ENCODE measurements at regions not wholly inside any gene's neighbourhood (a gene's known extent, or its start where the extent isn't known, plus 50 kb on each side); places are given as distances from the start of the nearest gene placed in this dataset.

DNA sequence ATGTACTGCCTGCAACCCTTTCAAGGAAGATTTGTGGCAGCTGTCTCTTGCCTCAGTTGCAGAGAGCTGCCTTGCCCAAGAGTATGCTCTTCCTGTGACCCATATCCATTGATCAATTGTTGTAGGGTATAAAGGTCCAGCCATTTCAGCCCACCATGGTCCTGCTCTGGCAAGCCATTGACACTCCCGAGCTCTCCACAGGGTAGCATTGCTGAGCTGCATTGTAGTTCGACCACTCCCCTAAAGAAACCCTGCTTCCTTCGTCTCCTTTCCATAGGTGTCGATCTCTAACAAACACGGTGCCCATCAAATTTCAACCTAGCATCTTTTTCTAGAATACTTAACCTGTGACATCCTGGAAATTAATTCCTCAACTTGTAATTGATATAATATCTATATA lies 104.9 kb upstream of the NDUFV2 start:
- Histone ChIP-seq H3K27ac (no peak overlapping the region), H3K4me3 (no peak overlapping the region), H3K4me1 (no peaks in the 10 kb centered on the region), H3K9me3 (no peaks in the 10 kb centered on the region), H3K36me3 (no peaks in the 10 kb centered on the region), H3K27me3 (no peaks in the 10 kb centered on the region)
- intact Hi-C loops (cut with DNase I) = loop anchor here (5.0 to 10.0 kb wide), 2 partner anchors 145 to 303 kb away; no protein-coding TSS in a partner anchor
- DNase-seq (ENCODE audit: extremely low spot score in 2 of 2) = no peak
- TF ChIP-seq POLR2AphosphoS5 (IDR thresholded peaks at IDR 0.05; ENCODE audit: insufficient read depth in 1 of 2, low read depth in 1 of 2) (no peak), POLR2A (IDR thresholded peaks at IDR 0.05) (no peak)
- TF ChIP-seq, protein P1, sequence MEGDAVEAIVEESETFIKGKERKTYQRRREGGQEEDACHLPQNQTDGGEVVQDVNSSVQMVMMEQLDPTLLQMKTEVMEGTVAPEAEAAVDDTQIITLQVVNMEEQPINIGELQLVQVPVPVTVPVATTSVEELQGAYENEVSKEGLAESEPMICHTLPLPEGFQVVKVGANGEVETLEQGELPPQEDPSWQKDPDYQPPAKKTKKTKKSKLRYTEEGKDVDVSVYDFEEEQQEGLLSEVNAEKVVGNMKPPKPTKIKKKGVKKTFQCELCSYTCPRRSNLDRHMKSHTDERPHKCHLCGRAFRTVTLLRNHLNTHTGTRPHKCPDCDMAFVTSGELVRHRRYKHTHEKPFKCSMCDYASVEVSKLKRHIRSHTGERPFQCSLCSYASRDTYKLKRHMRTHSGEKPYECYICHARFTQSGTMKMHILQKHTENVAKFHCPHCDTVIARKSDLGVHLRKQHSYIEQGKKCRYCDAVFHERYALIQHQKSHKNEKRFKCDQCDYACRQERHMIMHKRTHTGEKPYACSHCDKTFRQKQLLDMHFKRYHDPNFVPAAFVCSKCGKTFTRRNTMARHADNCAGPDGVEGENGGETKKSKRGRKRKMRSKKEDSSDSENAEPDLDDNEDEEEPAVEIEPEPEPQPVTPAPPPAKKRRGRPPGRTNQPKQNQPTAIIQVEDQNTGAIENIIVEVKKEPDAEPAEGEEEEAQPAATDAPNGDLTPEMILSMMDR (IDR thresholded peaks at IDR 0.05) = no peak

DNA sequence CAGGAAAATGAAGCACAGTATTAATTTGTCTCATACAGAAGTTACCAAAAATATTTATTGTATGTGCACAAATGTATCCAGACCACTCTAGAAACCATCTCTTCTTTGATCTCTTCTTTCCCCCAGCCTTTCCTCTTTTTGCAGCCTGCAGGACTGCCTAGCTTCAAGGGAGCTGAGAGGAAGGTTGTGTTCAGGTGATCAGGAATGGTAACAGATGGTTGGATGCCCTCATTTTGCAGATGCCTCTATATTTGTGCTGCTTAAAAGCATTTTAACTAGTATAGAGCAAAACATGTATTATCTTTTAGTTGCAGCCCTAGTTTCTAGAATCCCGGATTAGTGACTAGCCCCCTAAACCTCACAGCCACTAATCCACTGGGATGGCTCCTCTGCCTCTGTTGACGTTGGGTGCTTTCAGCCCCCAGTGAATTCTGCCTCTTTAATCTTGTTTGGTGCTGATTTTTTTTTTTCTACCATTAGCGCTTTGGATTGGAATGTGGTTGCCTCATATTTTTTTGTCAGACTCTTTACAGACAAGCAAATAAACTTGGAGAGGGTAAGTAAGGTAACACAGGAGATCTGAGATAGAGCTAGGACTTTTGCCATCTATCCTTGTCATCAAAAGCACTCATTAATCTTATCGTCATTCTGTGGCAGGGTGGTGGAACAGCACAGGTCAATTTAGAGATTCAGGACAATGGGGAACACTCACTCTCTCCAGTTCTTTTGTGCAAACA lies 103.8 kb upstream of the NDUFV2 start:
- intact Hi-C loops (cut with DNase I) = loop anchor here (5.0 to 10.0 kb wide), 2 partner anchors 144 to 304 kb away; no protein-coding TSS in a partner anchor
- Histone ChIP-seq H3K4me1 (no peaks in the 10 kb centered on the region), H3K9me3 (no peaks in the 10 kb centered on the region), H3K27ac (no peak overlapping the region), H3K27me3 (no peaks in the 10 kb centered on the region), H3K36me3 (no peaks in the 10 kb centered on the region), H3K4me3 (no peak overlapping the region)
- TF ChIP-seq POLR2AphosphoS5 (IDR thresholded peaks at IDR 0.05; ENCODE audit: insufficient read depth in 1 of 2, low read depth in 1 of 2) (no peak), POLR2A (IDR thresholded peaks at IDR 0.05) (no peak)
- TF ChIP-seq, protein P1 (IDR thresholded peaks at IDR 0.05) = no peak
- DNase-seq (ENCODE audit: extremely low spot score in 2 of 2) = no peak

DNA sequence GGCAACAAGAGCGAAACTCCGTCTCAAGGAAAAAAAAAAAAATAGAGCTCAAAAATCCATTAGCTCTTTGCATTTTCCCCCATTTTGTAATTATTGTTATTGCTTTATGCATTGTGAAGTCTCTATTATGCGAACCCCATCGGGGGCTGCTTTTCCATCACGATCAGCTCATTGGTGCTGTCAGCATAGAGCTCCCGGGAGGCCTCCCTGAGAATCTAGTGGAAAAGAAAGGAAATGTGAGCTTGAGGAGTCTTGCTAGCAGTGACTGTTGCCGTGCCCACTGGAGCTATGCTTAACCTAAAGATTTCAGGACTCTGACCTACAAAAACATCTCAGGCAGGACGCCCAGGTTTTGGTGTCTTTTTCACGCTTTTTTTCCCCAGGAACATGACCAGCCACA lies 102.6 kb upstream of the NDUFV2 start:
- H3K36me3 ChIP-seq = no peaks in the 10 kb centered on the region
- no peak overlapping the region for H3K4me3 ChIP-seq
- no peaks in the 10 kb centered on the region for H3K4me1 ChIP-seq
- DNase-seq (ENCODE audit: extremely low spot score in 2 of 2) = no peak
- TF ChIP-seq POLR2AphosphoS5 (IDR thresholded peaks at IDR 0.05; ENCODE audit: insufficient read depth in 1 of 2, low read depth in 1 of 2) = no peak
- TF ChIP-seq POLR2A (IDR thresholded peaks at IDR 0.05) = no peak
- TF ChIP-seq, protein P1 (IDR thresholded peaks at IDR 0.05) = no peak
- no peaks in the 10 kb centered on the region for H3K9me3 ChIP-seq
- no peak overlapping the region for H3K27ac ChIP-seq
- no peaks in the 10 kb centered on the region for H3K27me3 ChIP-seq
- intact Hi-C loops (cut with DNase I) = loop anchor here (5.0 to 10.0 kb wide), 2 partner anchors 142 to 305 kb away; no protein-coding TSS in a partner anchor

DNA sequence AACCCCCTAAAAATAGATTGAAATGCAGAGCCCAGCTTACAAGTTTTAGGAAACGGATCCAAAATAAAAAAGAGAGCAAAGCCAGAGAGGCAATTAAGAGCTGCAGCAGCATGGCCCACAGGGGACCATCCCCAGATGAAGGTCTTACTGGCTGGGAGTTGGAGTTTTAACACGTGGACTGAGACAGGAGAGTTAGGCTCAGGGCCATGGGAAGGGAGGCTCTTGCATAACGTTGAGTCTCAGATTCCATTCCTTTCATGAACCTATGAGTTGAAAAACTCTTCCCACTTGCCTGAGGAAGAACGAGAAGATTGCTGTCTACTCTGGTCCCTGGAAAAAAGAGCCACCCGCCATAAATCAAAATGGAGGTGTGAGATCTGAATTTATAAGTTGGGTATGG lies 101.8 kb upstream of the NDUFV2 start:
- H3K27ac ChIP-seq = no peak overlapping the region
- H3K9me3 ChIP-seq = no peaks in the 10 kb centered on the region
- DNase-seq (ENCODE audit: extremely low spot score in 2 of 2) = no peak
- TF ChIP-seq, protein P1 (IDR thresholded peaks at IDR 0.05) = no peak
- TF ChIP-seq POLR2AphosphoS5 (IDR thresholded peaks at IDR 0.05; ENCODE audit: insufficient read depth in 1 of 2, low read depth in 1 of 2) (no peak), POLR2A (IDR thresholded peaks at IDR 0.05) (no peak)
- no peaks in the 10 kb centered on the region for H3K36me3 ChIP-seq
- no peak overlapping the region for H3K4me3 ChIP-seq
- H3K27me3 ChIP-seq = no peaks in the 10 kb centered on the region
- no peaks in the 10 kb centered on the region for H3K4me1 ChIP-seq
- intact Hi-C loops (cut with DNase I) = no loop called here

DNA sequence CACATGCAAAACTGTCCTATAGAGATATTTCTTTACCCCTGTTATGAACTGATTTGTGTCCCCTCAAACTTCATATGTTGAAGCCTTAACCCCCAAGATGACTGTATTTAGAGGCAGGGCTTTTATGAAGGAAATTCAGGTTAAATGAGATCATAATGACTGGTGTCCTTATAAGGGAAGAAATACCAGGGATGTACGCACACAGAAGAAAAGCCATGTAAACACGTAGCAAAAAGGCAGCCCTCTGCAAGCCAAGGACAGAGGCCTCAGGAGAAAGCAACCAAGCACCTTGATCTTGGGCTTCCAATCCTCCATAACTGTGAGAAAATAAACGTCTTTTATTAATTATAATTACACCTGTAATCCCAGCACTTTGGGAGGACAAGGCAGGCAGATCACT lies 101.3 kb upstream of the NDUFV2 start:
- Histone ChIP-seq H3K27ac (no peak overlapping the region), H3K27me3 (no peaks in the 10 kb centered on the region), H3K9me3 (no peaks in the 10 kb centered on the region), H3K36me3 (no peaks in the 10 kb centered on the region), H3K4me3 (no peak overlapping the region), H3K4me1 (no peaks in the 10 kb centered on the region)
- intact Hi-C loops (cut with DNase I) = no loop called here
- no peak for TF ChIP-seq POLR2AphosphoS5 (IDR thresholded peaks at IDR 0.05; ENCODE audit: insufficient read depth in 1 of 2, low read depth in 1 of 2)
- no peak for TF ChIP-seq POLR2A (IDR thresholded peaks at IDR 0.05)
- TF ChIP-seq, protein P1 (IDR thresholded peaks at IDR 0.05) = no peak
- no peak for DNase-seq (ENCODE audit: extremely low spot score in 2 of 2)
